LHCN-M2 (cell line): ENCODE measurements at regions not wholly inside any gene's neighbourhood (a gene's known extent, or its start where the extent isn't known, plus 50 kb on each side); places are given as distances from the start of the nearest gene placed in this dataset.

Source experiments
- DNase-seq: peaks from one replicate; pipeline ENCODE4 v3.0.0-alpha.2; 2012; ENCODE audit warnings: low read depth

DNA sequence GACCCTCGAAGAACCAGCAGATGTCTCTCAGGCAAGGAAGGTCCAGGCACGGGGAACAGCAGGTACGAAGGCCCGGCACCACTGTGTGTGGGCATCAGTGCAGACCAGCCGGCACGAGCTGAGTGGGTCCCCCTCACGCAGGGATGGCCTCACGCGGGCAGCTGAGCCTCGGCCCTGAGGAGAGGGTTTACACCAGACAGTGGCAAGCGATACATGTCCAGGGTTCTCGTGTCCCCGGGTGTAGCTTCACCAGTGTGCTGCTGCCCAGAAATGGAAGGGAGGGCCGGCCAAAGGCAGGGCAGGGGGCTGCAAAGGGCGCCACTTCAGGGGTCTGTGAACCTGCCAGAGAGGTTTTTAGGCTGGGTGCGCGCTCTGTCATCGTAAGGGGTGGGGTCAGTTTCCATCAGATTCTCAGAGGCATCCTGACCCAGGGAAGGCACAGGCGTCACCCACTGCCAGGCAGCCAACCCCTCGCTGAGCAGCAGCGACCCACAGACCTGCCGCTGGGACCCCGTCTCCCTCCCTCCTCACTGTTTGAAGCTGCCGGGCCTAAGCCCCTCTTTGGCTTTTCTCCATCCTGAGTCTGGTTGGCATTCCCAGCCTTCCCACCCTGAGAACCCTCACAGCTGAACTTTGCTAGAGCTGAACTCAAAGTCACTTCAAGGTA is 107.0 kb downstream of the CPZ start:
- no peak for DNase-seq

GRCh38 chr4:8699063-8699385 is 106.5 kb downstream of the CPZ start:
- no peak for DNase-seq

- DNase-seq, result no peak
Observed at GRCh38 chr4:8698341-8699062, 105.9 kb downstream of the CPZ start.

- no peak for DNase-seq
Observed at GRCh38 chr4:8697826-8698225, 105.3 kb downstream of the CPZ start.

- no peak for DNase-seq
Observed at GRCh38 chr4:8696369-8697127, 104.0 kb downstream of the CPZ start.

- no peak for DNase-seq
Observed at GRCh38 chr4:8695237-8696219, 103.0 kb downstream of the CPZ start.

- no peak for DNase-seq
Observed at GRCh38 chr4:8694651-8695151, 102.1 kb downstream of the CPZ start.

DNA sequence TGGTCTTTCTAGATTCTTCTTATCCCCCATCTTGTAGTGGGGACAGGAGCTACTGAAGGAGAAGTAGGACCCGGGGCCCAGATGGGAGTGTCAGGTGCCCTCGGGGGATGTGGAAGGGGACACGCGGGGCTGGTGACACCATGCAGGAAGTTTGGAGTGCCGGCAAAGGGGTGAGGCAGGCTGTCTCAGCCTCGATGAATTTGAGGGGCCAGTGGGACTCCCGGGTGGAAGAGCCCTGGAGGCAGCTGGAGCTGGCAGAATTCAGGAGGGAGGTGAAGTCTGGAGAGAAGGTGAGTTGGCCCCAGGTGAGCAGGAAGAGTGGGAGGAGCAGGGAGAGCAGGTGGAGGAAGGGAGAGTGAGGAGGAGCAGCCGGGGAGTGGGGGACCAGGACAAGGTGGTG is 101.7 kb downstream of the CPZ start:
- DNase-seq, result no peak

GRCh38 chr4:8691151-8691775 is 98.7 kb downstream of the CPZ start:
- no peak for DNase-seq

DNA sequence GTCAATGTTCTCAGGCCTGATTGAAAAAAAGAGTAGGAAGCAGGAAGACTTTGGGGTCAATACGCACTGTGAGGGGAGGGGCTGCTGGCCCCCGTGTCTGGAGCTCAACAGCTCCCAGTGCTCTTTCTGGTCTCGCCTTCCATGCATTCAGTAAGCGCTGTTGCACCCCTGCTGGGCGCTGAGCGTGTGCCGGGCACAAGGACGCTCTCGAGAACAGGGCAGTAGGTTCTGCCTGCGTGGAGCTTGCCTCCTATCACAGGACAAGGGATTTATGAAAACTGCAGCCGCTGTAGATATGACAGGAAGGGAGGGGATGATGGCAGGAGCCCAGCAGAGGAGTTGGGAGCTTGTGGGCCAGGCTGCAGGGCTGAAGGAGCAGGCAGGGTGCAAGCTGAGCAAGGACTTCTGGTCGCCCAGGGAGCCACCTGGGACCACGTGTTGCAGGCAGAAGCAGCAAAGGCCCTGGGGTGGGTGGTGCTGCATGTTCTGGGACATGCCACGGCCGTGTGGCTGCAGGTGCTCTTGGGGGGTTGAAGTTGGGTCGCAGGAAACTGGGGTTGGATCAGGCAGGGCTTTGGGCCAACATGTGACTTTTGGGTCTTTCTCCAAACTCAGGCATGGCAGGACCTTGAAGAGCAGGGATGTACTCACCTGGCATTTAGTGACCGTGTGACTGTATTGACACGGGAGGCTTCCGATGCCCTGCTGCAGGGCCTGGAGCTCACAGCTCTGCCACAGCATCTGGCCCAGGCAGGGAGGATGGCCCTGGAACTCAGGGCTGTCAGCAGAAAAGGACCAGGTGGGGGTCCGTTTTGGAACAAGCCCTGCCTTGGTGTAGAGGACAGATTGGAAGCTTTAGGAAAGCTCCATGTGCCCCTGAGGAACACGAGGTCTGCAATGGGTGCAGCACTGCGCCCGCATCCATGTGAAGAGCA is 97.9 kb downstream of the CPZ start:
- DNase-seq, result no peak

DNA sequence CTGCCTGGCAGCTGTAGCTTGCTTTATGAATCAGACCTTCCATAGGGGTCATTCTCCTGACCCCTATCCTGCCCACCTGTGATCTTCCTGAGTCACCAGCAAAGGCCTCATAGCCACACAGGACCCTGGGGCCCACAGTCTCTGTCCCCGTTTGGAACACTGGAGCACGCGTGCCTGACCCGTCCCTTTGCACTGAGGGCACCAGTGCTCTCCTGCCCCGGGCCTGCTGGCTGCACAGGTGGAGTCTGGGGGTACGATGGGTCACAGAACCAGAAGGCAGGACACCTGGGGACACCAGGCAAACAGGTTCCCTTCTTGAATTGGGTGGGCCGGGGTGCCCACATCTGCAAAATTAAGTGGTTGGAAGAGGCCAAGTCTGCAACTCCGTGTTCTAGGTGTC is 97.2 kb downstream of the CPZ start:
- no peak for DNase-seq

GRCh38 chr4:8688908-8689445 is 96.4 kb downstream of the CPZ start:
- no peak for DNase-seq

DNA sequence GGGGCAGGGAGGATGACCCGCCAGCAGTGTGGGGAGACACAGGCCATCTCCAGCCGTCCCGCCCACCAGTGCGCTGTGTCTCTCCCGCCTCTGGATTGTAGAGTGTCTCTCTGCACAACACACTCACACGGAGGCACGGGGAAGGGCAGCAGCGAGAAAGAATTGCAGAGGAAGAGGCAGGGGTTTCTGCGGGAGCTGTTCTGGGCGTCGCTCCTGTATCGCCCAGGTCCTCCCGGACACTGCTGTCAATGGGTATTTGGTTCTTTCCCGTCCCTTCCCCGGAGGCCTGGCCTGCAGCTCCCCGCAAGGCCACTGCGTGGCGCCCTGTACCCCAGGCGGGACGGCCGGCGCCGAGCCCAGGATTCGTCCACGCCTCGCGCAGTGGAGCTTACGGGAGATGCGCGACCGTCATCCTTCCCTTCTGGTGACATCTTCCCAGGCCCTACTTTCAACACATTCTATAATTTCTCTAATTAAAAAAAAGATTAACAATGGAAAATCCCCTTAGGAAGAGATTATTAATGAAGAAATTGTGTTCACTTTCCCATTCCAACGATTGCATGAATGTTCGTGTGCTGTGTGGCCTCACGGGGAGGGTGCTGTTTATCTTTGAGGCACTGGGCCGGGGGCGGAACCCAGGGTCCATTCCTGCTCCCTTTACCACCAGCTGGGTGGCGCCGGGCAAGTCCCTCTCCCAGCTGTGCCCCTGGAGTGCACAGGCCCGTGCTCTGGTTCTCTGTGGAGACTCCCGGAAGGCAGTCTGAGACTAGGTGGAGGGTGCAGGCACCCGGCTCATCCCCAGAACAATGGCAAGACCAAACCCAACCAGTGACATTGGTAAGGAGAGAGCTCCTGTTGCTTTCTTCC is 95.7 kb downstream of the CPZ start:
- DNase-seq, result no peak

- DNase-seq, result no peak
Observed at GRCh38 chr4:8687083-8687482, 94.5 kb downstream of the CPZ start.

- DNase-seq, result no peak
Observed at GRCh38 chr4:8685831-8686230, 93.3 kb downstream of the CPZ start.

DNA sequence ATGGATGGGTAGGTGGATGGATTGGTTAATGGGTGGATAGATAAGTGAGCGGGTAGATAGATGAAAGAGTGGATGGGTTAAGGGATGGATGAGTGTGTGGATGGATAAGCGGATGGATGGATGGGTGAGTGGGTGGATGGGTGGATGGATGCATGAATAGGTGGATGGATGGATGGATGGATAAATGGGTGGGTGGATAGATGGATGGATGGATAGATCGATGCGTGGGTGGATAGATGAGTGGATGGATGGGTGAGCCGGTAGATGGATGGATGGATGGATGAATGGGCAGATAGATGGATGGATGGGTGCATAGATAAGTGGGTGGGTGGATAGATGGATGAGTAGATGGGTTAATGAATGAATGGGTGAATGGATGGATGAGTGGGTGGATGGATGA is 90.9 kb downstream of the CPZ start:
- no peak for DNase-seq

DNA sequence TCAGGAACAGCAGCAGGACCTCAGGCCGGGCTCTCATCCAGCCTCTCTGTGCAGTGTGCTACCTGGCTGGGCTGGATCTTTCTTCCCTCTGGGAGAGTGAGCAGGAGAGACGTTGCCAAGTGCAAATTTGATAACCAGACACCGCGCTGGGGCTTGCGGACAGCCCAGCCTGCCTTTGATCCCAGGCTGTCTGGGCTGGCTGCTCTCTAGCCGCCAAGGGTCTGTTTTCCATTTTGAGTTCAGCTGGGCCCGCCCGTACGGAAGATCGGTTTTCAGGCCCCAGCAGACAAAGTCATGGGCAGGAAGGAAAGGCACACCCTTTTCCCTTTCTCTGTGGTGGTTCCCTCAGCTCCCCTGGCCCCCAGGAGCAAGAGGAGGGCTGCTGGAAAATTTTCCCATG is 90.2 kb downstream of the CPZ start:
- no peak for DNase-seq

DNA sequence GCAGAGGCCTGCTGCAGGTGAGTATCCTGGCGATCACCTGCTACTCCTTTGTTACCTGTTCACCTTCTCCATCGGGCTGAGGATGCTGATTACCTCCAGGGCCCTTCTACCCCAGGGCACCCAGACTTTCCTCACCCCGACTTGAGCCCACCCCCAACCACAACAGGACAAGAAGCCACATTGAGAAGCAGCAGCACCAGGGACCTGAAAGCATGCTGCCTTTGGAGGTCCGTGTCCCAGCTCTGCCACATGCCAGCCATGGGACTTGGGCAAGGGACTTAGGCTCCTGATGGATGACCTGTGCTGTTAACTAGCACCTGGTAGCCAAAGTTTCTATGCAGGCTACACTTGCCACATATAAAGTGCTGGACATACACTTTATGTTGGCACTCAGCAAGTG is 89.7 kb downstream of the CPZ start:
- no peak for DNase-seq

DNA sequence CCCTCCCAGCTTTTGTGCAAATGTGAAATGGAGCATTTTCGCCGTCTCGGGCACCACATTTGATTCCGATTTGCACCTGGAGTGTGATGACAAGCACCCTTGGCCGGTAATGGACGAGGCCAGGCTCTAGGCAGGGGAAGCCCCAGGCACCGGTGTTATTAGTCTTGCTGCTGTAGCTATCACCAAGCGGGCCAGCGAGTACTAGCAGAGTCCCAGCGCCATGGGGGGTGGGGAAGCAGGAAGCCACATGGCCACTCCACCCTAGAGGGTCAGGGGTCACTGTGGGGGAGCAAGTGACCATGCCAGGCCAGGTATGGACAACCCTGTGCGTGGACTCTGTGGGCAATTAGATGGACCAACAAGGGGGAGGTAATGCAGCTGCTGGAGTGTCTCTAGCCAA is 88.8 kb downstream of the CPZ start:
- DNase-seq, result no peak
